Endothelial cell (in vitro differentiated cells): ENCODE measurements at regions not wholly inside any gene's neighbourhood (a gene's known extent, or its start where the extent isn't known, plus 50 kb on each side); places are given as distances from the start of the nearest gene placed in this dataset.

Experiments
- DNase-seq: peaks from one replicate; pipeline ENCODE4 v3.0.0; 2021; ENCODE audit warnings: low spot score
- H3K27ac Mint-ChIP-seq: one replicate; pipeline ENCODE4 v1.8.0; 2021; ENCODE audit warnings: mixed read lengths, inconsistent platforms; ENCODE audit not compliant: unreplicated experiment
- H3K27me3 Mint-ChIP-seq: one replicate; pipeline ENCODE4 v1.8.0; 2021; ENCODE audit warnings: mild to moderate bottlenecking, moderate library complexity, mixed read lengths, inconsistent platforms; ENCODE audit not compliant: unreplicated experiment
- H3K36me3 Mint-ChIP-seq: one replicate; pipeline ENCODE4 v1.8.0; 2021; ENCODE audit warnings: mild to moderate bottlenecking, low read depth, mixed read lengths, inconsistent platforms; ENCODE audit not compliant: unreplicated experiment
- H3K4me1 Mint-ChIP-seq: one replicate; pipeline ENCODE4 v1.8.0; 2021; ENCODE audit warnings: mild to moderate bottlenecking, mixed read lengths, inconsistent platforms; ENCODE audit not compliant: unreplicated experiment
- H3K4me3 Mint-ChIP-seq: one replicate; pipeline ENCODE4 v1.8.0; 2021; ENCODE audit warnings: mild to moderate bottlenecking, mixed read lengths, inconsistent platforms; ENCODE audit not compliant: unreplicated experiment
- H3K9me3 Mint-ChIP-seq: one replicate; pipeline ENCODE4 v1.8.0; 2021; ENCODE audit warnings: mixed read lengths, inconsistent platforms; ENCODE audit not compliant: unreplicated experiment
- TF ChIP-seq, protein P1 (sequence below): fragments of 200-600 bp; sonication (generic); IDR thresholded peaks from one replicate; pipeline ENCODE4 v1.5.0; 2021; ENCODE audit warnings: antibody characterized with exemption; ENCODE audit not compliant: unreplicated experiment

DNA sequence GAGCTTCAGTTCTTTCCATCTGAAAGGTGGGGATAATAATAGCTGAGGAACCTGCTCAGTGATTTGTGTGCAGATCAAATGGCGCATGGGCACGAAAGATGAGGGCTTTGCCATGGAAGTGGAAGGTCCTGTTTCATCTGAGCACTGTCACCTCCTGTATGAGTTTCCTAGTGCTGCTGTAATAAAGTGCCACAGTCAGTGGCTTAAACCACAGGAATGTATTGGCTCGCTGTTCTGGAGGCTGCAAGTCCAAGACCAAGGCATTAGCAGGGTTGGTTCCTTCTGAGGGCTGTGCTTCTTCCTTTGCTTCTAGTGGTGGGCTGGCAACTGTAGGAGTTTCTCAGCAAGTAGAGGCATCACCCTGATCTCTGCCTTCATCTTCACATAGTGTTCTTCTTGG, 51.1 kb upstream of the RBM15 start:
- TF ChIP-seq, protein P1, sequence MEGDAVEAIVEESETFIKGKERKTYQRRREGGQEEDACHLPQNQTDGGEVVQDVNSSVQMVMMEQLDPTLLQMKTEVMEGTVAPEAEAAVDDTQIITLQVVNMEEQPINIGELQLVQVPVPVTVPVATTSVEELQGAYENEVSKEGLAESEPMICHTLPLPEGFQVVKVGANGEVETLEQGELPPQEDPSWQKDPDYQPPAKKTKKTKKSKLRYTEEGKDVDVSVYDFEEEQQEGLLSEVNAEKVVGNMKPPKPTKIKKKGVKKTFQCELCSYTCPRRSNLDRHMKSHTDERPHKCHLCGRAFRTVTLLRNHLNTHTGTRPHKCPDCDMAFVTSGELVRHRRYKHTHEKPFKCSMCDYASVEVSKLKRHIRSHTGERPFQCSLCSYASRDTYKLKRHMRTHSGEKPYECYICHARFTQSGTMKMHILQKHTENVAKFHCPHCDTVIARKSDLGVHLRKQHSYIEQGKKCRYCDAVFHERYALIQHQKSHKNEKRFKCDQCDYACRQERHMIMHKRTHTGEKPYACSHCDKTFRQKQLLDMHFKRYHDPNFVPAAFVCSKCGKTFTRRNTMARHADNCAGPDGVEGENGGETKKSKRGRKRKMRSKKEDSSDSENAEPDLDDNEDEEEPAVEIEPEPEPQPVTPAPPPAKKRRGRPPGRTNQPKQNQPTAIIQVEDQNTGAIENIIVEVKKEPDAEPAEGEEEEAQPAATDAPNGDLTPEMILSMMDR = no peak
- Mint-ChIP-seq H3K36me3 (no peaks in the 10 kb centered on the region), H3K4me1 (peaks cover 17% of the 10 kb centered on the region), H3K4me3 (no peak overlapping the region), H3K27ac (no peak overlapping the region), H3K9me3 (no peaks in the 10 kb centered on the region), H3K27me3 (peaks cover 5% of the 10 kb centered on the region)
- DNase-seq = no peak
